Activated CD8-positive, alpha-beta T cell treated with anti-CD3 and anti-CD28 coated beads, Interleukin-2, amount 10 ng/mL, durations not matched to agents 7 days and 5 days (primary cell): ENCODE measurements at regions not wholly inside any gene's neighbourhood (a gene's known extent, or its start where the extent isn't known, plus 50 kb on each side); places are given as distances from the start of the nearest gene placed in this dataset.
"Not testable (repeated sequence)": the region's sequence is repeated elsewhere in the genome, so short reads cannot be mapped to it uniquely, and the experiment has no call there.

Experiments used
- ATAC-seq: fragments of 150-1000 bp; cut with Tn5 transposase; one replicate; pipeline ENCODE4 v1.10.0; 2021; ENCODE audit warnings: moderate library complexity
- CTCF ChIA-PET: fragments of 350-600 bp; sonication (Branson Sonifier 250); formaldehyde crosslinking; loops from one replicate; lab custom pipeline; 2021; ENCODE audit warnings: antibody characterized with exemption; lab: Charles Lee
- POLR2A ChIA-PET: fragments of 350-600 bp; sonication (Branson Sonifier 250); formaldehyde crosslinking; loops from one replicate; lab custom pipeline; 2021; ENCODE audit warnings: antibody characterized with exemption; lab: Charles Lee
- DNase-seq: peaks from one replicate; pipeline ENCODE4 v3.0.0-alpha.2; 2020
- H3K27ac Mint-ChIP-seq: one replicate; pipeline ENCODE4 v1.8.0; 2021; ENCODE audit warnings: mild to moderate bottlenecking, mixed read lengths
- H3K27me3 Mint-ChIP-seq: one replicate; pipeline ENCODE4 v1.8.0; 2021; ENCODE audit warnings: low read depth, mixed read lengths
- H3K36me3 Mint-ChIP-seq: one replicate; pipeline ENCODE4 v1.8.0; 2021; ENCODE audit warnings: low read depth, mixed read lengths
- H3K4me1 Mint-ChIP-seq: one replicate; pipeline ENCODE4 v1.8.0; 2021; ENCODE audit warnings: low read depth, mixed read lengths
- H3K4me3 Mint-ChIP-seq: one replicate; pipeline ENCODE4 v1.8.0; 2021; ENCODE audit warnings: mild to moderate bottlenecking, mixed read lengths
- H3K9me3 Mint-ChIP-seq: one replicate; pipeline ENCODE4 v1.8.0; 2022; ENCODE audit warnings: mixed read lengths; ENCODE audit not compliant: insufficient read depth

GRCh38 chr5:109558364-109558763 lies 131.4 kb upstream of the MAN2A1 start:
- Mint-ChIP-seq H3K4me1 (peaks cover 12% of the 10 kb centered on the region), H3K9me3 (no peaks in the 10 kb centered on the region), H3K27me3 (no peaks in the 10 kb centered on the region), H3K27ac (no peak overlapping the region), H3K36me3 (no peaks in the 10 kb centered on the region), H3K4me3 (no peak overlapping the region)
- ATAC-seq: no peak
- ChIA-PET POLR2A (no interaction called here), CTCF (no interaction called here)
- peak; percentile 23 for DNase-seq

GRCh38 chr5:109553846-109554245 lies 135.9 kb upstream of the MAN2A1 start:
- CTCF ChIA-PET: no interaction called here
- POLR2A ChIA-PET: no interaction called here
- H3K27me3 Mint-ChIP-seq: no peaks in the 10 kb centered on the region
- no peak overlapping the region for H3K27ac Mint-ChIP-seq
- peaks cover 4% of the 10 kb centered on the region for H3K9me3 Mint-ChIP-seq
- ATAC-seq (no peak), DNase-seq (no peak)
- H3K4me3 Mint-ChIP-seq: no peak overlapping the region
- H3K36me3 Mint-ChIP-seq: no peaks in the 10 kb centered on the region
- H3K4me1 Mint-ChIP-seq: peaks cover 9% of the 10 kb centered on the region

- POLR2A ChIA-PET, CTCF ChIA-PET, H3K36me3 Mint-ChIP-seq, H3K27me3 Mint-ChIP-seq, H3K9me3 Mint-ChIP-seq, ATAC-seq, DNase-seq, H3K4me3 Mint-ChIP-seq, H3K27ac Mint-ChIP-seq, H3K4me1 Mint-ChIP-seq: not testable (repeated sequence)
Measured at GRCh38 chr5:109551234-109551633, 138.5 kb upstream of the MAN2A1 start.

GRCh38 chr5:109550077-109550476 lies 139.7 kb upstream of the MAN2A1 start:
- ChIA-PET CTCF (no interaction called here), POLR2A (no interaction called here)
- H3K36me3 Mint-ChIP-seq: no peaks in the 10 kb centered on the region
- no peaks in the 10 kb centered on the region for H3K27me3 Mint-ChIP-seq
- H3K4me3 Mint-ChIP-seq: no peak overlapping the region
- no peaks in the 10 kb centered on the region for H3K4me1 Mint-ChIP-seq
- no peak overlapping the region for H3K27ac Mint-ChIP-seq
- no peak for ATAC-seq
- peaks cover 4% of the 10 kb centered on the region for H3K9me3 Mint-ChIP-seq
- DNase-seq: no peak

GRCh38 chr5:109546461-109546860 lies 136.7 kb upstream of the PJA2 start:
- Mint-ChIP-seq H3K9me3 (no peaks in the 10 kb centered on the region), H3K4me3 (no peak overlapping the region), H3K4me1 (no peaks in the 10 kb centered on the region), H3K27ac (no peak overlapping the region), H3K27me3 (no peaks in the 10 kb centered on the region), H3K36me3 (no peaks in the 10 kb centered on the region)
- ATAC-seq (no peak), DNase-seq (no peak)
- CTCF ChIA-PET: no interaction called here
- POLR2A ChIA-PET: no interaction called here

- H3K4me1 Mint-ChIP-seq, CTCF ChIA-PET, ATAC-seq: not testable (repeated sequence)
Measured at GRCh38 chr5:109544873-109545272, 135.1 kb upstream of the PJA2 start.

GRCh38 chr5:109538692-109539091 lies 128.9 kb upstream of the PJA2 start:
- CTCF ChIA-PET: not testable (repeated sequence)

More at GRCh38 chr5:109544873-109545272, 135.1 kb upstream of the PJA2 start:
- H3K27ac Mint-ChIP-seq, H3K36me3 Mint-ChIP-seq, H3K4me3 Mint-ChIP-seq, H3K27me3 Mint-ChIP-seq, POLR2A ChIA-PET, DNase-seq, H3K9me3 Mint-ChIP-seq: not testable (repeated sequence)

GRCh38 chr5:109535090-109535489 lies 125.3 kb upstream of the PJA2 start:
- H3K27me3 Mint-ChIP-seq, H3K9me3 Mint-ChIP-seq, CTCF ChIA-PET, H3K36me3 Mint-ChIP-seq, H3K4me3 Mint-ChIP-seq, H3K27ac Mint-ChIP-seq, ATAC-seq, POLR2A ChIA-PET, H3K4me1 Mint-ChIP-seq, DNase-seq: not testable (repeated sequence)

More at GRCh38 chr5:109538692-109539091, 128.9 kb upstream of the PJA2 start:
- H3K36me3 Mint-ChIP-seq, H3K4me1 Mint-ChIP-seq, H3K27me3 Mint-ChIP-seq, H3K27ac Mint-ChIP-seq, ATAC-seq, H3K4me3 Mint-ChIP-seq, DNase-seq: not testable (repeated sequence)
- POLR2A ChIA-PET: interaction anchor here (0.6 kb wide), 3 partner anchors 34 to 223 kb away, joined by 3 read pairs; no protein-coding TSS in a partner anchor
- H3K9me3 Mint-ChIP-seq: peaks cover 10% of the 10 kb centered on the region

GRCh38 chr5:109533751-109534272 lies 124.0 kb upstream of the PJA2 start:
- ATAC-seq (no peak), DNase-seq (no peak)
- H3K4me1 Mint-ChIP-seq: no peaks in the 10 kb centered on the region
- no peak overlapping the region for H3K4me3 Mint-ChIP-seq
- H3K9me3 Mint-ChIP-seq: no peaks in the 10 kb centered on the region
- no peaks in the 10 kb centered on the region for H3K27me3 Mint-ChIP-seq
- ChIA-PET POLR2A (no interaction called here), CTCF (no interaction called here)
- H3K36me3 Mint-ChIP-seq: no peaks in the 10 kb centered on the region
- H3K27ac Mint-ChIP-seq: no peak overlapping the region

- no peak for DNase-seq
- H3K4me3 Mint-ChIP-seq: no peak overlapping the region
- H3K4me1 Mint-ChIP-seq: no peaks in the 10 kb centered on the region
- no peak for ATAC-seq
- no peaks in the 10 kb centered on the region for H3K27me3 Mint-ChIP-seq
- no peaks in the 10 kb centered on the region for H3K36me3 Mint-ChIP-seq
- POLR2A ChIA-PET: no interaction called here
- CTCF ChIA-PET: no interaction called here
- no peak overlapping the region for H3K27ac Mint-ChIP-seq
- H3K9me3 Mint-ChIP-seq: no peaks in the 10 kb centered on the region
Measured at GRCh38 chr5:109532773-109533364, 123.1 kb upstream of the PJA2 start.

- CTCF ChIA-PET: no interaction called here
- H3K4me3 Mint-ChIP-seq: no peak overlapping the region
- no peak overlapping the region for H3K27ac Mint-ChIP-seq
- POLR2A ChIA-PET: no interaction called here
- H3K36me3 Mint-ChIP-seq: no peaks in the 10 kb centered on the region
- H3K9me3 Mint-ChIP-seq: no peaks in the 10 kb centered on the region
- H3K27me3 Mint-ChIP-seq: no peaks in the 10 kb centered on the region
- ATAC-seq (no peak), DNase-seq (no peak)
- no peaks in the 10 kb centered on the region for H3K4me1 Mint-ChIP-seq
Measured at GRCh38 chr5:109531262-109531661, 121.5 kb upstream of the PJA2 start.

- no peak overlapping the region for H3K27ac Mint-ChIP-seq
- CTCF ChIA-PET: no interaction called here
- POLR2A ChIA-PET: no interaction called here
- no peak overlapping the region for H3K4me3 Mint-ChIP-seq
- no peaks in the 10 kb centered on the region for H3K9me3 Mint-ChIP-seq
- H3K4me1 Mint-ChIP-seq: no peaks in the 10 kb centered on the region
- no peaks in the 10 kb centered on the region for H3K27me3 Mint-ChIP-seq
- ATAC-seq: no peak
- DNase-seq: no peak
- H3K36me3 Mint-ChIP-seq: no peaks in the 10 kb centered on the region
Measured at GRCh38 chr5:109529987-109530386, 120.2 kb upstream of the PJA2 start.

GRCh38 chr5:109529520-109529919 lies 119.7 kb upstream of the PJA2 start:
- no peak for ATAC-seq
- Mint-ChIP-seq H3K27me3 (no peaks in the 10 kb centered on the region), H3K27ac (no peak overlapping the region)

More at GRCh38 chr5:109529520-109529919, 119.7 kb upstream of the PJA2 start:
- no peaks in the 10 kb centered on the region for H3K36me3 Mint-ChIP-seq
- H3K4me3 Mint-ChIP-seq: no peak overlapping the region
- no peak for DNase-seq
- H3K4me1 Mint-ChIP-seq: no peaks in the 10 kb centered on the region
- CTCF ChIA-PET: no interaction called here
- POLR2A ChIA-PET: no interaction called here
- no peaks in the 10 kb centered on the region for H3K9me3 Mint-ChIP-seq
